Spleen (tissue), 11 donors: ENCODE measurements at regions not wholly inside any gene's neighbourhood (a gene's known extent, or its start where the extent isn't known, plus 50 kb on each side); places are given as distances from the start of the nearest gene placed in this dataset.

Source experiments
- DNase-seq: peaks from one replicate; pipeline ENCODE4 v3.0.0-alpha.2; 2020
- H3K27ac ChIP-seq, 8 donors: fragments of 200-600 bp; sonication (generic) in 7 of 8; 1 replicate in 4 of 8; 2 replicates in 4 of 8; pipeline versions ENCODE4 v1.5.0 to v1.8.0; 2016 to 2021; ENCODE audit warnings: inconsistent platforms in 4 of 8, mild to moderate bottlenecking in 4 of 8, moderate library complexity in 1 of 8
- H3K27me3 ChIP-seq, 7 donors: fragments of 200-600 bp; sonication (generic) in 6 of 7; replicated peaks in 1 of 7; 1 replicate in 4 of 7; 2 replicates in 3 of 7; pipeline versions ENCODE4 v1.5.0 to v1.8.0; 2016 to 2021; ENCODE audit warnings: inconsistent platforms in 3 of 7, mild to moderate bottlenecking in 1 of 7
- H3K36me3 ChIP-seq, 6 donors: fragments of 200-600 bp; sonication (generic) in 5 of 6; 1 replicate in 4 of 6; 2 replicates in 2 of 6; pipeline versions ENCODE4 v1.5.0 to v1.8.0; 2016 to 2021; ENCODE audit warnings: inconsistent platforms in 2 of 6
- H3K4me1 ChIP-seq, 6 donors: fragments of 200-600 bp; sonication (generic) in 5 of 6; 1 replicate in 3 of 6; 2 replicates in 3 of 6; pipeline versions ENCODE4 v1.5.0 to v1.8.0; 2016 to 2021; ENCODE audit warnings: inconsistent platforms in 3 of 6
- H3K4me3 ChIP-seq, 8 donors: fragments of 200-600 bp; sonication (generic) in 7 of 8; 1 replicate in 4 of 8; 2 replicates in 4 of 8; pipeline versions ENCODE4 v1.5.0 to v1.8.0; 2016 to 2021; ENCODE audit warnings: inconsistent platforms in 4 of 8, mild to moderate bottlenecking in 4 of 8, moderate library complexity in 2 of 8
- H3K9me3 ChIP-seq, 8 donors: fragments of 200-600 bp; sonication (generic) in 7 of 8; 1 replicate in 4 of 8; 2 replicates in 4 of 8; pipeline versions ENCODE4 v1.5.0 to v1.8.0; 2016 to 2021; ENCODE audit warnings: inconsistent platforms in 4 of 8
- POLR2A ChIP-seq, 3 donors: fragments of 450-650 bp; IDR thresholded peaks; one replicate each; pipeline ENCODE4 v1.5.1; 2017; ENCODE audit warnings: antibody characterized with exemption in 3 of 3, mild to moderate bottlenecking in 1 of 3
- POLR2AphosphoS5 ChIP-seq, 3 donors: sonication (generic); formaldehyde crosslinking; IDR thresholded peaks; one replicate each; pipeline ENCODE4 v1.5.1; 2017; ENCODE audit warnings: antibody characterized with exemption in 3 of 3
- WGBS, 5 donors: extraction: QIAGEN DNeasy Blood & Tissue Kit in 3 of 5; methylation state at CpG; one replicate each; pipeline versions ENCODE4 v1.1.5 to v1.1.7; 2013 to 2018; 5-methylcytosine and 5-hydroxymethylcytosine counted together
- intact Hi-C: fragments of 100-400 bp; cut with DNase I; formaldehyde crosslinking; loops from one replicate; pipeline ENCODE4 v1.15.0; 2023; ENCODE audit warnings: low total_unique reads
- microRNA-seq, 3 donors: library from miRNA; unstranded; fragments of <30 nt; microRNA quantifications; one replicate each; pipeline versions ENCODE4 to v1.1.0, GENCODE V29; 2019 to 2020
- small RNA-seq, 4 donors: library from RNA; depleted of rRNA; stranded (forward); fragments of <200 nt; gene quantifications; one replicate each; pipeline ENCODE3, GENCODE V24; 2016
- TF ChIP-seq, protein P1 (sequence below), 11 experiments: fragments of 200-600 bp in 7 of 11; fragments of 450-650 bp in 4 of 11; sonication (generic) in 4 of 11; IDR thresholded peaks in 8 of 11; conservative IDR thresholded peaks in 3 of 11; 1 replicate in 7 of 11; 2 replicates in 4 of 11; pipeline versions ENCODE4 v1.4.0 to v1.8.0; 2016 to 2021; ENCODE audit warnings: antibody characterized with exemption in 11 of 11, inconsistent platforms in 4 of 11, mild to moderate bottlenecking in 1 of 11
- donor health status: healthy with polysubstance abuse.
- donor health status: DM: no; HTN: no; CAD: no; lungs with moderate emphysema.
- donor health status: DM: no; HTN: no; CAD: no.
- donor health status: Bipolar disorder and iron deficiency.
- donor health status: healthy.
- donor health status: DM: no; HTN: no; CAD: no.
- donor health status: DM: yes; HTN: yes; CAD: no.

GRCh38 chr6:139425780-139426179 is 51.3 kb upstream of the CITED2 start:
- Histone ChIP-seq H3K27me3 (no peaks in the 10 kb centered on the region), H3K4me3 (no peak overlapping the region), H3K9me3 (peaks cover 0 to under 1% (median 0%) of the 10 kb centered on the region in 8 donors), H3K4me1 (peaks cover 0 to 10% (median 0%) of the 10 kb centered on the region in 6 donors), H3K36me3 (no peaks in the 10 kb centered on the region), H3K27ac (no peak overlapping the region)
- 45 to 77% (median 64%) methylated on average over 2 of the region's 2 CpGs for WGBS, 5 donors
- DNase-seq: no peak
- intact Hi-C loops: no loop called here
- no peak for TF ChIP-seq POLR2A (IDR thresholded peaks at IDR 0.05)
- no peak for TF ChIP-seq POLR2AphosphoS5 (IDR thresholded peaks at IDR 0.05)
- TF ChIP-seq, protein P1, sequence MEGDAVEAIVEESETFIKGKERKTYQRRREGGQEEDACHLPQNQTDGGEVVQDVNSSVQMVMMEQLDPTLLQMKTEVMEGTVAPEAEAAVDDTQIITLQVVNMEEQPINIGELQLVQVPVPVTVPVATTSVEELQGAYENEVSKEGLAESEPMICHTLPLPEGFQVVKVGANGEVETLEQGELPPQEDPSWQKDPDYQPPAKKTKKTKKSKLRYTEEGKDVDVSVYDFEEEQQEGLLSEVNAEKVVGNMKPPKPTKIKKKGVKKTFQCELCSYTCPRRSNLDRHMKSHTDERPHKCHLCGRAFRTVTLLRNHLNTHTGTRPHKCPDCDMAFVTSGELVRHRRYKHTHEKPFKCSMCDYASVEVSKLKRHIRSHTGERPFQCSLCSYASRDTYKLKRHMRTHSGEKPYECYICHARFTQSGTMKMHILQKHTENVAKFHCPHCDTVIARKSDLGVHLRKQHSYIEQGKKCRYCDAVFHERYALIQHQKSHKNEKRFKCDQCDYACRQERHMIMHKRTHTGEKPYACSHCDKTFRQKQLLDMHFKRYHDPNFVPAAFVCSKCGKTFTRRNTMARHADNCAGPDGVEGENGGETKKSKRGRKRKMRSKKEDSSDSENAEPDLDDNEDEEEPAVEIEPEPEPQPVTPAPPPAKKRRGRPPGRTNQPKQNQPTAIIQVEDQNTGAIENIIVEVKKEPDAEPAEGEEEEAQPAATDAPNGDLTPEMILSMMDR (IDR thresholded peaks at IDR 0.05 in 8 of 11, conservative IDR thresholded peaks at IDR 0.05 in 3 of 11): no peak

DNA sequence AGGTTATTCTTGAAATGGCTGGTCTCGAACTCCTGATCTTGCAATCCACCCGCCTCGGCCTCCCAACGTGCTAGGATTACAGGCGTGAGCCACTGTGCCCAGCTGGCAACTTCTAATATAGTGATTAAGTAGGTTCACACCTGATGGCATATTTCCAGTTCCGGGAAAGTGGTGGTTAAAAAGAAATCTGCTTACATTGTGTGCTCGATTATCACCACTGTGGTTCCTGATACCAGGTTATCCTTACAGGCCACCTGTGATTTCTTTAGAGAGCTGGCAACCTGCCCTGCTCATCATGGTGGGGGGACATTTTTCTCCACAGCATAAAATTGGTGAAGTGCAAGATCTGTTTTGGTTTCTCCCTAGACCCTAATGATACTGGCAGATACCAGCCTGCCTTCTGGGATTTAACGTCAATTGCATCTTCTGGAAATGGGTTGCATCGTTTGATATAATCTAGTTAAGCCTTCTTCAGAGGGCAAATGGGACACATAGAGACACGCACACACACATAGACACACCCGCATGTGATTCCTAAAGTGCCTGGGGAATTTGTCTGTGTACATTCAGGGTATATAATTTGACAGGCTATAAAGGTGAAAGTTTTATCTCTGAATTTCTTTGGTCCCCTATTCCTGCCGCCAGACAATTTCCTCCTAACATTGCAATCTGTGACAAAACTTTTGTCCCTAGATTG is 49.7 kb upstream of the CITED2 start:
- TF ChIP-seq POLR2A (IDR thresholded peaks at IDR 0.05): no peak
- TF ChIP-seq, protein P1 (IDR thresholded peaks at IDR 0.05 in 8 of 11, conservative IDR thresholded peaks at IDR 0.05 in 3 of 11): no peak
- no peak for TF ChIP-seq POLR2AphosphoS5 (IDR thresholded peaks at IDR 0.05)
- Histone ChIP-seq H3K4me1 (peaks cover 0 to 7% (median 0%) of the 10 kb centered on the region in 6 donors), H3K27ac (no peak overlapping the region), H3K27me3 (no peaks in the 10 kb centered on the region), H3K4me3 (no peak overlapping the region), H3K9me3 (no peaks in the 10 kb centered on the region), H3K36me3 (no peaks in the 10 kb centered on the region)
- intact Hi-C loops: no loop called here
- no peak for DNase-seq
- 93 to 96% (median 95%) methylated on average over 12 of the region's 12 CpGs for WGBS, 5 donors

Small RNA genes in the stretch of these regions (microRNA-seq; reads per million reads assigned to microRNA genes)
- gene MIR3668: 0 reads per million in 3 donors
- gene MIR4465: 0 reads per million in 3 donors

Small RNA genes in the stretch of these regions (small RNA-seq; reads per million reads assigned to genes)
- 0 reads per million in 4 donors for gene AL357080.1
- 0 reads per million in 4 donors for gene MIR3668
- 0 reads per million in 4 donors for gene MIR4465
- 0 reads per million in 4 donors for gene RN7SKP106
- gene RNA5SP220: 0 reads per million in 4 donors
